LNCaP clone FGC (cell line): ENCODE measurements at regions not wholly inside any gene's neighbourhood (a gene's known extent, or its start where the extent isn't known, plus 50 kb on each side); places are given as distances from the start of the nearest gene placed in this dataset.

Source experiments
- DNase-seq: peaks from one replicate; pipeline ENCODE4 v3.0.0-alpha.2; 2011; ENCODE audit warnings: low read depth
- H3K4me3 ChIP-seq: 2 replicates; pipeline ENCODE4 v1.5.1; 2011; ENCODE audit warnings: mild to moderate bottlenecking, low read depth, low read length, control low read depth
- TF ChIP-seq, protein P1 (sequence below): IDR thresholded peaks from 2 replicates; pipeline ENCODE4 v1.5.1; 2012; ENCODE audit warnings: mild to moderate bottlenecking; ENCODE audit not compliant: control insufficient read depth, insufficient read depth; ENCODE audit errors: extremely low read depth

DNA sequence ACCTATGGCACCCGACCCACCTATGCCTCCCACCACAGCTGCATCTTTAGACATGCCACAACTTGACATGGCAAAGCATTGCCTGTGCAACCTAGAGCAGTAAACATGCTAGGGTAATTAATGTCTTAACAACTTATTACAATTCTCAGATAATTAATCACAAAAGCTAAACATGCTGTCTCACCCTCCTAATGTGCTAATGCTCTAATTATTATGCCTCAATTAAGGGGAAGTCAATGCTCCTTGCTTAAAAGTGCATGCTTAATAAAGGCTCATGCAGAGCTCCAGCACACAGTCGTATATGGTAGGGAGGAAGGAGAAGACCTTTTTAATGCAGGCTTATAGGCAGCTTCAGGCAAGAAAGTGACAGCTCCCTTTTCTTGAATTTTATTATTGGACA, 396.0 kb downstream of the SEC16B start:
- TF ChIP-seq, protein P1, sequence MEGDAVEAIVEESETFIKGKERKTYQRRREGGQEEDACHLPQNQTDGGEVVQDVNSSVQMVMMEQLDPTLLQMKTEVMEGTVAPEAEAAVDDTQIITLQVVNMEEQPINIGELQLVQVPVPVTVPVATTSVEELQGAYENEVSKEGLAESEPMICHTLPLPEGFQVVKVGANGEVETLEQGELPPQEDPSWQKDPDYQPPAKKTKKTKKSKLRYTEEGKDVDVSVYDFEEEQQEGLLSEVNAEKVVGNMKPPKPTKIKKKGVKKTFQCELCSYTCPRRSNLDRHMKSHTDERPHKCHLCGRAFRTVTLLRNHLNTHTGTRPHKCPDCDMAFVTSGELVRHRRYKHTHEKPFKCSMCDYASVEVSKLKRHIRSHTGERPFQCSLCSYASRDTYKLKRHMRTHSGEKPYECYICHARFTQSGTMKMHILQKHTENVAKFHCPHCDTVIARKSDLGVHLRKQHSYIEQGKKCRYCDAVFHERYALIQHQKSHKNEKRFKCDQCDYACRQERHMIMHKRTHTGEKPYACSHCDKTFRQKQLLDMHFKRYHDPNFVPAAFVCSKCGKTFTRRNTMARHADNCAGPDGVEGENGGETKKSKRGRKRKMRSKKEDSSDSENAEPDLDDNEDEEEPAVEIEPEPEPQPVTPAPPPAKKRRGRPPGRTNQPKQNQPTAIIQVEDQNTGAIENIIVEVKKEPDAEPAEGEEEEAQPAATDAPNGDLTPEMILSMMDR = no peak
- H3K4me3 ChIP-seq = no peak overlapping the region
- no peak for DNase-seq

DNA sequence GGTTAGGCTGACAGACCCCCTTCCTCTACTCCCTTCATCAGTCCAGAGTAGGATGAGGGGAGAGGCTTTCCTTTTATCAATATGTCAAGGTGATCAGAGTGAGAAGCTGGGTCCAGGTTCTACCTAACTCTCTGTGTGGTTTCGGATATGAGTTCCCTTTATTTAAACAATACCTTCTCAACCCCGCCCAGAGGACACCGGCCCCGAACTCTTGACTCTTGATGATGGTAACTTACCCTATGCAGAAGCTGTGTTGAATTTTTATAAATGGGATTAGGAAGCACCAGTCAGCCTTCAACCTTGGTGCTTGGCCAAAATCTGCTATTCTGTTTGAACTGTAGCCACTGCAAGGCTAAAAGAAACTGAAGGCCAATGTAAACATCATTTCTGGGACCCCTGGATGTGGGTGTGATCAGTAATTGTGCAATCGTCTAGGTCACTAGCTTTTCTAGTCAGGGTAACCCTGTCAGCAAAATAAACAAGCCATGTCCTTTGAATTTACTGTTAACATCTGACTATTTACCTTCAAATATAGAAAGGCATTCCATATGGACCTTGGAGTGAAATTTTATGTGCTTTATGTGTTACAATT, 398.3 kb downstream of the SEC16B start:
- TF ChIP-seq, protein P1 = no peak
- no peak for DNase-seq

DNA sequence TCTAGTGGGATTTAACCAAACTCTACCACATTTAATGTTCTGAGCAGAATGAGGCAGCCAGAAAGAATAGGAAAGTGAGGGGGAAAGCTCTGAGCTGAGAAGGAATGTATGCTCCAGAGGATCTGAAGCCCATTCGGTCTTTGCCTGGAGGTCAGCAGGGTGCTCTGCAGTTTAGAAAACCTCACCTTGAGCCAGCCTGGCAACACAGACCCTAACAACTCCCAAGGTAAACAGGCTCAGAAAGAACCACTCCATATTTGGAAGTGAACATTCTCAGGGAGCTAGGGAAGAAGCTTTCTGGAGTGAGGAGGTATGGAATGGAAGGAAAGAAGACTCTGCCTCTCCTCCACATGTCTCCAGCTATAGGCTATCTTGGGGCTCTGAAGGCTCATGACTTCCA, 398.8 kb downstream of the SEC16B start:
- TF ChIP-seq, protein P1 = no peak
- H3K4me3 ChIP-seq = no peak overlapping the region
- no peak for DNase-seq

More for the DNA sequence above, 398.3 kb downstream of the SEC16B start:
- H3K4me3 ChIP-seq = no peak overlapping the region

DNA sequence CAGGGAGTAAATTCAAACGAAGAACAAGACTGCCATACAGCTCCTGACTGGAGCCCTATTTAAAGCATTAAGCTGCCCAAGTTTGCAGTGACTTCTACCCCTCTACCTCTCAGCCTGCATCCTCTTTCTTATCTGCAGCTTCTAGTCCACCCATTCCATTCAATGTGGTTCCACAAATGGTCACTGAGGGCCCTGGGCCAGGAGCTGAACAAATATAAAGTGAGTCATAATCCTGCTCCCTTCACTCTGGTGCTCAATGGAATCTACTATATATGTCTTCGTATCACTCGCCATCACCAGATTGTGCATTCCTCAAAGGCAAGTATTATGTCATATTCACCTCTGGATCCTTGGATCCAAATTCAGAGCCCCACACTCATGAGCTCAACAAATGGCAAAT, 398.7 kb downstream of the BRINP2 start:
- no peak for DNase-seq
- TF ChIP-seq, protein P1 = no peak
- no peak overlapping the region for H3K4me3 ChIP-seq

DNA sequence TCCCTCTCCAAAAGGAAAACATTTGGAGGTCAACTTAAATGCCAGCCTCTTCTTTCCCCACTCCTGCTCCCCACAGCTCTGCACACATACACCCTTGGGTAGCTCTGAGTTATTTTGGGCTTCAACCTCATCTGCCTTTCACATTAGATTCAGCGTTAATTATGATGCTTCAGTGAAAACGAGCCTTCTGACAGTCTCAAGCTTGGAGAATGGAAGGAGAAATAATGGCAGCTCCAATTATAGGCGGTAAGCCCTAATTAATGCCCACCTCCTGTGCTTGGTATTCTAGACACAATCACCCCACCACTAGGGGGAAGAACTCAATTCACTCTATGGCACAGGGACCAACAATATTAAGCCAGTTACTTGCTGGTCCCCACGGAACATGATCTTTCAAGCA, 397.9 kb downstream of the BRINP2 start:
- TF ChIP-seq, protein P1 = peak; percentile 24; the same call in 1 of the 2 replicates
- DNase-seq = no peak
- no peak overlapping the region for H3K4me3 ChIP-seq

DNA sequence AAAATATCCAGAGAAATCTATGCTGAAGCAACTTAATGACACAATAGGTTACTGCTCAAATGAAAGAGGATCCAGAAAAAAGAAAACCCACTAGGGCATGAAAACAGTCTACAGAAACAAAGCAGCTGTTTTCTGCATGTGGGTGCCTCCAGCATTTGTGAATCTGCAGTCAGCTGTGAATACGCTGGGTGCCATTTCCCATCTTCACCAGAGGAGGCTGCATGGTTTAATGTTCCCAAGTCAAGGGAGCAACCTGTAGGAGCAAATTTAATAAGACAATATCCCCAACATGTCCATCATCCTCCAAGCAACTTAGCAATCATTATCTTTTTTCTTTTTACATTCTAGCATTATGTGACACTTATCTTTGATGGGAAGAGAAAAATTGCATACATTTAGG, 396.6 kb downstream of the BRINP2 start:
- H3K4me3 ChIP-seq = no peak overlapping the region
- no peak for DNase-seq
- TF ChIP-seq, protein P1 = peak; percentile 59

DNA sequence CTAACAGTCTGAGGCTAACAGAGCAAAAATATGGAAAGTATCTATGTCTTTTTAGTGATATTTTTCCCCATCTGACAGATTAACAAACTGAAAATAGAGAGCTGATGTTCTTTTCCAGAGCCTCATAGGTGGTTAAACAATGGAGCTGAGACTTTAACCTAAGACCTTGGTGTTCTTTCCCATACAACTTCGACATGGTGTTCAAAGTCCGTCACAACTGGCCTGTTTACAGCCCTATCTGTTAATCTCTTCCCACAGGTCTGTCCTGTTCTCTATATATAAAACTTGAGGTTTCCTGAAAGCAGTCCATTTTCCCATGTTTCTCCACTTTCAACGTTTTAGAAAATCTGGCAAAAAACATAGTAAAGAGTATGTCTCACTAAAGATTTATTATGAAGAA, 395.7 kb downstream of the BRINP2 start:
- TF ChIP-seq, protein P1 = no peak
- H3K4me3 ChIP-seq = no peak overlapping the region
- DNase-seq = no peak
